ENCODE measurements at regions not wholly inside any gene's neighbourhood (a gene's known extent, or its start where the extent isn't known, plus 50 kb on each side); places are given as distances from the start of the nearest gene placed in this dataset.

DNA sequence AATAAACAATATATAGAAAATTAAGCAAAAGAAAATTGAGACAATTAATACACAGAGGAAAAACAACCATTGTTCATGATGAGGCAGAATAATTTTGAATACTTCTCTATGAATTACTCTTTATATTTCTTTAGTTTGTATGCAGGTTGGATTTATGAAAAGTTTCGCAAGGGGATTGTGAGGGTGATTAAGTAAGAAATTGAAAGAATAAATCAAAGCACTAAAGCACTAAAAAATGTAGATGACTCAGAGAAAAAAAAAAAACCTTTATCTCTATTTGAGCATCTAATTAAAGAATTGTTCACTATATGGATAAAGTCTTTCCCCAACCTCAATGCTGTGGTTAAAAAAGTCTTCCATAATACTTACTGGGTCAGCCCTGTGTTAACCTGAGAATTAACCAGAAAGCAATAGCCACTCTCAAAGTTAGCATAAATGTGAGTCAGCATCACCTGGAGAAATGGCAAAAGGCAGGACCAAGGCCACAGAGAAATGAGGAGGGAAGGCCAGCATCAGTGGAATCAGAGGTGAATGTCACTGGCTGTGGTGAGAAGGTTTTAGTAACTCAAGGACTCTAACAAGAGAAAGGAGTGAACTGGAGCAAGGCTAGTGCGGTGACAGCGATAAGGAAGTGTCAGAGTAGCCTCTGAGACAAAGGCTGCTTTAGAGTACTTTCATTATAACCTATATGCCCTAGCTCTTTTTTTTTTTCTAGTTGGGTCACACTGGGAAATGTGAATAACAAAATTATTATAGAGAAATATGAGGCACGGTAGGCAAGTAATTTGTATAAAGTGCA, 310.4 kb downstream of the KCNC2 start:
- TF ChIP-seq MYC (IDR thresholded peaks at IDR 0.05; ENCODE audit: low read depth, low read length) (no peak), POLR2A (IDR thresholded peaks at IDR 0.05; ENCODE audit: extremely low read depth, insufficient read length) (no peak)
- TF ChIP-seq, protein P1, sequence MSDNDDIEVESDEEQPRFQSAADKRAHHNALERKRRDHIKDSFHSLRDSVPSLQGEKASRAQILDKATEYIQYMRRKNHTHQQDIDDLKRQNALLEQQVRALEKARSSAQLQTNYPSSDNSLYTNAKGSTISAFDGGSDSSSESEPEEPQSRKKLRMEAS (IDR thresholded peaks at IDR 0.05; ENCODE audit: low read depth, low read length): no peak
- TF ChIP-seq, protein P2, sequence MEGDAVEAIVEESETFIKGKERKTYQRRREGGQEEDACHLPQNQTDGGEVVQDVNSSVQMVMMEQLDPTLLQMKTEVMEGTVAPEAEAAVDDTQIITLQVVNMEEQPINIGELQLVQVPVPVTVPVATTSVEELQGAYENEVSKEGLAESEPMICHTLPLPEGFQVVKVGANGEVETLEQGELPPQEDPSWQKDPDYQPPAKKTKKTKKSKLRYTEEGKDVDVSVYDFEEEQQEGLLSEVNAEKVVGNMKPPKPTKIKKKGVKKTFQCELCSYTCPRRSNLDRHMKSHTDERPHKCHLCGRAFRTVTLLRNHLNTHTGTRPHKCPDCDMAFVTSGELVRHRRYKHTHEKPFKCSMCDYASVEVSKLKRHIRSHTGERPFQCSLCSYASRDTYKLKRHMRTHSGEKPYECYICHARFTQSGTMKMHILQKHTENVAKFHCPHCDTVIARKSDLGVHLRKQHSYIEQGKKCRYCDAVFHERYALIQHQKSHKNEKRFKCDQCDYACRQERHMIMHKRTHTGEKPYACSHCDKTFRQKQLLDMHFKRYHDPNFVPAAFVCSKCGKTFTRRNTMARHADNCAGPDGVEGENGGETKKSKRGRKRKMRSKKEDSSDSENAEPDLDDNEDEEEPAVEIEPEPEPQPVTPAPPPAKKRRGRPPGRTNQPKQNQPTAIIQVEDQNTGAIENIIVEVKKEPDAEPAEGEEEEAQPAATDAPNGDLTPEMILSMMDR (IDR thresholded peaks at IDR 0.05; ENCODE audit: low read depth, low read length): no peak
- no peak for DNase-seq (ENCODE audit: low read depth)
- no peak overlapping the region for H3K4me3 ChIP-seq (ENCODE audit: low read depth, low read length)

DNA sequence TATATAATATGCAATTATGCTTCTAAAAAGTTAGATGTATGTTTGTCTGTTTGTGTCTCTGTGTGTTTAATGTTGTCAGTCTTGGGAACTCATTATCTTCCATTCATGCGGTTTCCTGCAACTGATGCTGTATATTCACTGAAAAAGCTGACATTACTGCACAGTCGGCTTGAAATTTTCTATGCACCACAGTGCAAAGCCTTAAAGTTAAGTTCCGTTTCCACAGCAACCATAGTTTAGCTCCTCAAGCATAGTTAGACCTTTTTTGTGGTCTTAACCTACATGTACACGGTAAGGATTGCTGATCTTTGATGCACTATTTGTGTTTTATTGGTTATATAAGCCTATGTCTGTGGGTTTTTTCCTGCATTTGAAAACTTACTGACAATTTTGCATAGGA, 309.4 kb downstream of the KCNC2 start:
- no peak for DNase-seq (ENCODE audit: low read depth)
- no peak overlapping the region for H3K4me3 ChIP-seq (ENCODE audit: low read depth, low read length)
- TF ChIP-seq, protein P2 (IDR thresholded peaks at IDR 0.05; ENCODE audit: low read depth, low read length): no peak
- TF ChIP-seq, protein P1 (IDR thresholded peaks at IDR 0.05; ENCODE audit: low read depth, low read length): no peak
- TF ChIP-seq POLR2A (IDR thresholded peaks at IDR 0.05; ENCODE audit: extremely low read depth, insufficient read length): no peak
- TF ChIP-seq MYC (IDR thresholded peaks at IDR 0.05; ENCODE audit: low read depth, low read length): no peak

DNA sequence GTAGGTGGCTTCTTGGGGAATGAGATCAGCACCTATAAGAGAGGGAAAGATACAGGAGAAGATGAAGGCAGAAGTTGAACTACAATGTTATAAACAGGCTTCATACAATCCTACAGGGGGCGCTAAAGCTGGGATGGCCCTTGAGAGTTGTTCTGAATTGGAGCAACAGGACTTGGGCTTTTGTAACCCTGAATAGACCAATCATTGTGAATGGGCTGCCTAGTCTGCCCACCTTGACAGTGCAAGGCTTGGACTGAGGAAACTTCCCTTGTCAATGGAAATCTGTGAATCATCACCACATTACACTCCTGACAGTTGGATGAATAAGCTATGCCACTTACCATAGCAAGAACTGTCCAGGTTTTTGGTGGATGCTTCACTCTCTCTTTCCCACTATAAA, 306.1 kb downstream of the KCNC2 start:
- H3K4me3 ChIP-seq (ENCODE audit: low read depth, low read length): no peak overlapping the region
- DNase-seq (ENCODE audit: low read depth): peak; percentile 37
- TF ChIP-seq, protein P1 (IDR thresholded peaks at IDR 0.05; ENCODE audit: low read depth, low read length): no peak
- no peak for TF ChIP-seq POLR2A (IDR thresholded peaks at IDR 0.05; ENCODE audit: extremely low read depth, insufficient read length)
- TF ChIP-seq, protein P2 (IDR thresholded peaks at IDR 0.05; ENCODE audit: low read depth, low read length): peak; percentile 69

DNA sequence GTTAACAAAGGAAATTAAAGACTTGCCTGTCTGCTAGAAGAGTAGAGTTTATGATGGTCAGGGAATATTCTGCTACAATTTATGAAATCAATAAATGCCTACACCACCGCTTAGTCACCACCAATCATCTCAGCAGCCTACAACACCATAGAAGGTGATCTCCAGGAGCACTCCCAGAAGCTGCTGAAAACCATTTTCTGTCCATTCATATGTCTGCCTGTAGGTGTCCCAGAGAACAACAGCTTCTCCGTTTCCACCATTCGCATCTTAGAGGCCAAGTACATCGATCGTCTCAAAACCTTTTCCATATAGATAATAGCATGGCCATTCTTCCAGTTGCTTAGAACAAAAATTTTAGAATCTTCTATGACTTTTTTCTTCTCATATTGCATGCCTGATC, 303.4 kb downstream of the KCNC2 start:
- DNase-seq (ENCODE audit: low read depth): peak; percentile 35
- no peak overlapping the region for H3K4me3 ChIP-seq (ENCODE audit: low read depth, low read length)
- TF ChIP-seq POLR2A (IDR thresholded peaks at IDR 0.05; ENCODE audit: extremely low read depth, insufficient read length): no peak
- TF ChIP-seq, protein P2 (IDR thresholded peaks at IDR 0.05; ENCODE audit: low read depth, low read length): peak; percentile 42

DNA sequence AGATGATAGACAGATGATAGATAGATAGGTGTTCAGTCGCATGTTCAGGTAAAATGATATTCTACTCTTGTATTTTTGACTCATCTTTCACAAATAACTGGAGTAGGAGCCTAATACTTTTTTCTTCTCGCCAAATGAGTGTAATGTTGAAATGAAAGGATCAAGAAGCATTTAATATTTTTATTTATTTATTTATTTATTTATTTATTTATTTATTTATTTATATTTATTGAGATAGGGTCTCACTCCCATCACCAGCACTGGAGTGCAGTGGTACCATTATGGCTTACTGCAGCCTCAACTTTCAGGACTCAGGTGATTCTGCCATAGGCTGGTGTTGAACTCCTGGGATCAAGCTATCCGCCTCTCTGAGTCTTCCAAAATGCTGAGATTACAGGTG, 298.8 kb downstream of the KCNC2 start:
- H3K4me3 ChIP-seq (ENCODE audit: low read depth, low read length): no peak overlapping the region
- TF ChIP-seq, protein P1 (IDR thresholded peaks at IDR 0.05; ENCODE audit: low read depth, low read length): no peak
- TF ChIP-seq, protein P2 (IDR thresholded peaks at IDR 0.05; ENCODE audit: low read depth, low read length): no peak
- TF ChIP-seq MYC (IDR thresholded peaks at IDR 0.05; ENCODE audit: low read depth, low read length): no peak
- DNase-seq (ENCODE audit: low read depth): no peak

DNA sequence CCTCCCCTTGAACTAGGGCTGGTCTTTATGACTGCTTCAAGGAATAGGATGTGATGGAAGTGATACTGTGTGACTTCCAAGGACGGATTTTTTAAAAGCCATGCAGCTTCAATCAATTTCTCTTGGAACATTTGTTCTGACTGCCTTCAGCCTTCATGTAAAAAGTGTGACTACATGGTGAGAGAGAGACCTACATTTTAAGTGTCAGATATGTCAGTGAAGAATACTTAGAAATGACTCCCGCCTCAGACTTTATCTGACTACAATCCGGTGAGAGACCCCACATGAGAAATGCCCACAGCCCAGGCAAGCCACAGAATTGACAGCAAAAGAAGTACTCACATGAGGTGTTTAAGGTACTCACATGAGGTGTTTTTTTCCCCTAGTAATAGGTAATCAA, 295.3 kb downstream of the KCNC2 start:
- TF ChIP-seq, protein P2 (IDR thresholded peaks at IDR 0.05; ENCODE audit: low read depth, low read length): no peak
- TF ChIP-seq MYC (IDR thresholded peaks at IDR 0.05; ENCODE audit: low read depth, low read length): no peak
- TF ChIP-seq POLR2A (IDR thresholded peaks at IDR 0.05; ENCODE audit: extremely low read depth, insufficient read length): no peak
- TF ChIP-seq, protein P1 (IDR thresholded peaks at IDR 0.05; ENCODE audit: low read depth, low read length): no peak
- no peak overlapping the region for H3K4me3 ChIP-seq (ENCODE audit: low read depth, low read length)
- no peak for DNase-seq (ENCODE audit: low read depth)

Measured in NB4 (cell line).